GM12878 (cell line): ENCODE measurements at regions not wholly inside any gene's neighbourhood (a gene's known extent, or its start where the extent isn't known, plus 50 kb on each side); places are given as distances from the start of the nearest gene placed in this dataset.

Experiments
- ATAC-seq: fragments of 200-7000 bp; cut with Tn5 transposase; 3 replicates; pipeline ENCODE4 v1.9.1; 2020; ENCODE audit warnings: mild to moderate bottlenecking, moderate library complexity
- BruUV-seq: library from RNA; stranded (reverse); fragments of 400-500 nt; replicated peaks from 2 replicates; lab custom pipeline; 2021; lab: Mats Ljungman, UMichigan
- CTCF ChIA-PET: fragments of 300-600 bp; sonication (Branson Sonifier 250); formaldehyde crosslinking; extraction: SDS; loops from one replicate; lab custom pipeline; 2021; ENCODE audit warnings: inconsistent platforms; lab: Yijun Ruan, JAX
- POLR2A ChIA-PET: fragments of 350-600 bp; formaldehyde crosslinking; extraction: SDS; loops from one replicate; lab custom pipeline; 2021; ENCODE audit warnings: inconsistent platforms; lab: Charles Lee
- RAD21 ChIA-PET: fragments of 300-600 bp; sonication (Branson Sonifier 250); formaldehyde crosslinking; loops from one replicate; lab custom pipeline; 2023; ENCODE audit warnings: antibody characterized with exemption; ENCODE audit not compliant: unreplicated experiment; lab: Charles Lee
- SMC1A ChIA-PET: fragments of 300-600 bp; sonication (Branson Sonifier 250); formaldehyde crosslinking; loops from one replicate; lab custom pipeline; 2023; ENCODE audit not compliant: unreplicated experiment, uncharacterized antibody; lab: Charles Lee
- DNase-seq: peaks from one replicate; pipeline ENCODE4 v3.0.0-alpha.2; 2011; ENCODE audit warnings: low read depth, low spot score
- FAIRE-seq: peaks from 3 replicates; lab custom pipeline; 2011; peaks lifted over from hg19 to GRCh38; lab: Jason Lieb, UNC
- H2AFZ ChIP-seq: 2 replicates; pipeline ENCODE4 v1.6.0; 2011; ENCODE audit warnings: low read depth, low read length, control low read depth; ENCODE audit not compliant: control insufficient read depth
- H3K27ac ChIP-seq: 2 replicates; pipeline ENCODE4 v1.5.1; 2011; ENCODE audit warnings: control low read depth; ENCODE audit not compliant: control insufficient read depth, insufficient read depth
- H3K27me3 ChIP-seq, 2 experiments: replicated peaks in 1 of 2; 2 replicates each; pipeline versions ENCODE4 v1.6.0 to v1.6.1; 2011; ENCODE audit warnings: low read length in 1 of 2; ENCODE audit not compliant: control insufficient read depth in 2 of 2, insufficient read depth in 2 of 2
- H3K36me3 ChIP-seq, 2 experiments: 2 replicates each; pipeline ENCODE4 v1.5.1; 2011; ENCODE audit warnings: low read length in 1 of 2; ENCODE audit not compliant: control insufficient read depth in 2 of 2, insufficient read depth in 2 of 2
- H3K4me1 ChIP-seq: 2 replicates; pipeline ENCODE4 v1.6.1; 2011; ENCODE audit warnings: mild to moderate bottlenecking, low read length, moderate library complexity, mixed read lengths; ENCODE audit not compliant: control insufficient read depth, insufficient read depth
- H3K4me2 ChIP-seq: 2 replicates; pipeline ENCODE4 v1.6.0; 2011; ENCODE audit warnings: control low read depth; ENCODE audit not compliant: control insufficient read depth, insufficient read depth
- H3K4me3 ChIP-seq: fragments of 200-600 bp; sonication (generic); 2 replicates; pipeline ENCODE4 v1.5.1; 2016
- H3K79me2 ChIP-seq: 2 replicates; pipeline ENCODE4 v1.6.0; 2011; ENCODE audit warnings: low read length; ENCODE audit not compliant: control insufficient read depth, insufficient read depth
- H3K9ac ChIP-seq: 2 replicates; pipeline ENCODE4 v1.8.0; 2011; ENCODE audit warnings: low read length, control low read depth, mixed read lengths; ENCODE audit not compliant: control insufficient read depth, insufficient read depth
- H3K9me3 ChIP-seq: replicated peaks from 3 replicates; pipeline ENCODE4 v1.5.1; 2011; ENCODE audit warnings: mild to moderate bottlenecking, low read length; ENCODE audit not compliant: control insufficient read depth, insufficient read depth
- H4K20me1 ChIP-seq: 2 replicates; pipeline ENCODE4 v1.6.0; 2011; ENCODE audit not compliant: control insufficient read depth, insufficient read depth
- ASH2L ChIP-seq: fragments of 300-600, 200-600 bp; sonication (generic); IDR thresholded peaks from 2 replicates; pipeline ENCODE4 v1.6.1; 2017; ENCODE audit warnings: low read depth, mild to moderate bottlenecking, borderline replicate concordance
- CEBPB ChIP-seq, 2 experiments: fragments of 150-350 bp in 1 of 2; IDR thresholded peaks; 2 replicates each; pipeline ENCODE4 v1.6.1; 2012 to 2014; ENCODE audit warnings: low read depth in 2 of 2, low read length in 2 of 2, borderline replicate concordance in 1 of 2, inconsistent platforms in 1 of 2
- CTCF ChIP-seq, 3 experiments: IDR thresholded peaks in 2 of 3; conservative IDR thresholded peaks in 1 of 3; 2 replicates each; pipeline ENCODE4 v1.5.1; 2011; ENCODE audit warnings: low read depth in 3 of 3, low read length in 3 of 3, mild to moderate bottlenecking in 3 of 3, control low read depth in 2 of 3, moderate library complexity in 2 of 3, inconsistent platforms in 1 of 3, mixed read lengths in 1 of 3; ENCODE audit not compliant: control insufficient read depth in 2 of 3, insufficient read depth in 1 of 3; ENCODE audit errors: extremely low read depth in 1 of 3
- KAT2A ChIP-seq: conservative IDR thresholded peaks from 2 replicates; pipeline ENCODE4 v1.6.1; 2011; ENCODE audit warnings: low read depth, low read length; ENCODE audit not compliant: control insufficient read depth
- LARP7 ChIP-seq: fragments of 450-650 bp; IDR thresholded peaks from 2 replicates; pipeline ENCODE4 v1.6.1; 2017; ENCODE audit warnings: mild to moderate bottlenecking
- PAX5 ChIP-seq: IDR thresholded peaks from 2 replicates; pipeline ENCODE4 v1.6.1; 2011; ENCODE audit warnings: low read depth, low read length, borderline replicate concordance
- PKNOX1 ChIP-seq: fragments of 450-650 bp; IDR thresholded peaks from 2 replicates; pipeline ENCODE4 v1.6.1; 2016; ENCODE audit warnings: mild to moderate bottlenecking
- RAD21 ChIP-seq: IDR thresholded peaks from 2 replicates; pipeline ENCODE4 v1.6.1; 2011; ENCODE audit warnings: mild to moderate bottlenecking, low read depth, low read length, moderate library complexity; ENCODE audit not compliant: insufficient read depth
- RELA ChIP-seq: fragments of 450-650 bp; IDR thresholded peaks from 2 replicates; pipeline ENCODE4 v1.8.0; 2014; ENCODE audit warnings: borderline replicate concordance; ENCODE audit not compliant: partially characterized antibody
- RELB ChIP-seq: fragments of 450-650 bp; IDR thresholded peaks from 2 replicates; pipeline ENCODE4 v1.6.1; 2017; ENCODE audit warnings: low read depth, mild to moderate bottlenecking, moderate library complexity
- SMC3 ChIP-seq: IDR thresholded peaks from 2 replicates; pipeline ENCODE4 v1.6.1; 2011; ENCODE audit warnings: low read length, improper control_type of control experiment, borderline replicate concordance
- SPI1 ChIP-seq: IDR thresholded peaks from 2 replicates; pipeline ENCODE4 v1.6.1; 2011; ENCODE audit warnings: low read depth, mild to moderate bottlenecking, low read length, moderate library complexity, borderline replicate concordance; ENCODE audit not compliant: insufficient read depth
- SREBF1 ChIP-seq: IDR thresholded peaks from 2 replicates; pipeline ENCODE4 v1.6.1; 2012; ENCODE audit warnings: mild to moderate bottlenecking, low read length
- TAF1 ChIP-seq: IDR thresholded peaks from 2 replicates; pipeline ENCODE4 v1.6.1; 2011; ENCODE audit warnings: mild to moderate bottlenecking, low read depth, low read length, borderline replicate concordance
- WRNIP1 ChIP-seq: IDR thresholded peaks from 2 replicates; pipeline ENCODE4 v1.6.1; 2011; ENCODE audit warnings: low read depth, low read length, improper control_type of control experiment, borderline replicate concordance
- ZBTB11 ChIP-seq: fragments of 450-650 bp; formaldehyde crosslinking; IDR thresholded peaks from 2 replicates; pipeline ENCODE4 v1.5.0; 2022; ENCODE audit warnings: mild to moderate bottlenecking, missing genetic modification characterization
- WGBS: methylation state at CpG from one replicate; pipeline ENCODE4 v1.1.6; 2016; ENCODE audit warnings: low lambda C conversion rate; ENCODE audit not compliant: insufficient replicate concordance, insufficient coverage; ENCODE audit errors: missing lambda C conversion rate; 5-methylcytosine and 5-hydroxymethylcytosine counted together
- in situ Hi-C: fragments of 300-500 bp; cut with MboI; formaldehyde crosslinking; loops from 9 replicates; pipeline ENCODE4 v1.14.3; 2018; ENCODE audit warnings: mixed read lengths
- intact Hi-C: fragments of 100-400 bp; cut with micrococcal nuclease; formaldehyde crosslinking; loops from one replicate; pipeline ENCODE4 v1.14.2; 2022; ENCODE audit not compliant: unreplicated experiment

GRCh38 chrX:8404926-8405325 lies 59.7 kb upstream of the VCX3B start:
- FAIRE-seq: no peak
- no peaks in the 10 kb centered on the region for H3K79me2 ChIP-seq
- TF ChIP-seq WRNIP1 (no peak), SPI1 (no peak), TAF1 (no peak), SREBF1 (no peak), ZBTB11 (no peak), RELA (no peak), PAX5 (no peak), RAD21 (no peak), CTCF (IDR thresholded peaks at IDR 0.05 in 2 of 3, conservative IDR thresholded peaks at IDR 0.05 in 1 of 3; ENCODE audit: control insufficient read depth in 2 of 3, extremely low read depth in 1 of 3, insufficient read depth in 1 of 3, low read depth in 3 of 3, low read length in 3 of 3) (no peak), SMC3 (no peak), PKNOX1 (no peak), CEBPB (IDR thresholded peaks at IDR 0.05; ENCODE audit: borderline replicate concordance in 1 of 2, low read depth in 2 of 2, low read length in 2 of 2) (no peak), LARP7 (no peak), RELB (no peak), KAT2A (no peak), ASH2L (no peak)
- TF ChIP-seq, all 136 proteins: peak for 0
- Histone ChIP-seq H3K27ac (no peak overlapping the region), H3K27me3 (no peaks in the 10 kb centered on the region), H3K4me1 (no peaks in the 10 kb centered on the region), H3K4me3 (no peak overlapping the region), H3K36me3 (no peaks in the 10 kb centered on the region), H3K9me3 (no peaks in the 10 kb centered on the region), H4K20me1 (no peaks in the 10 kb centered on the region), H3K4me2 (no peak overlapping the region), H2AFZ (no peak overlapping the region), H3K9ac (no peak overlapping the region)
- CTCF ChIA-PET: no interaction called here
- POLR2A ChIA-PET: interaction anchor here (0.6 kb wide), 1 partner anchor 861 kb away, joined by 3 read pairs; no protein-coding TSS in a partner anchor
- ATAC-seq (no peak), DNase-seq (no peak)
- SMC1A ChIA-PET: no interaction called here
- RAD21 ChIA-PET: no interaction called here
- in situ Hi-C loops (no loop called here), intact Hi-C loops (no loop called here)
- 7% methylated on average over 2 of the region's 2 CpGs for WGBS
- no TSS peak for BruUV-seq
